ENCODE measurements at regions not wholly inside any gene's neighbourhood (a gene's known extent, or its start where the extent isn't known, plus 50 kb on each side); places are given as distances from the start of the nearest gene placed in this dataset.

DNA sequence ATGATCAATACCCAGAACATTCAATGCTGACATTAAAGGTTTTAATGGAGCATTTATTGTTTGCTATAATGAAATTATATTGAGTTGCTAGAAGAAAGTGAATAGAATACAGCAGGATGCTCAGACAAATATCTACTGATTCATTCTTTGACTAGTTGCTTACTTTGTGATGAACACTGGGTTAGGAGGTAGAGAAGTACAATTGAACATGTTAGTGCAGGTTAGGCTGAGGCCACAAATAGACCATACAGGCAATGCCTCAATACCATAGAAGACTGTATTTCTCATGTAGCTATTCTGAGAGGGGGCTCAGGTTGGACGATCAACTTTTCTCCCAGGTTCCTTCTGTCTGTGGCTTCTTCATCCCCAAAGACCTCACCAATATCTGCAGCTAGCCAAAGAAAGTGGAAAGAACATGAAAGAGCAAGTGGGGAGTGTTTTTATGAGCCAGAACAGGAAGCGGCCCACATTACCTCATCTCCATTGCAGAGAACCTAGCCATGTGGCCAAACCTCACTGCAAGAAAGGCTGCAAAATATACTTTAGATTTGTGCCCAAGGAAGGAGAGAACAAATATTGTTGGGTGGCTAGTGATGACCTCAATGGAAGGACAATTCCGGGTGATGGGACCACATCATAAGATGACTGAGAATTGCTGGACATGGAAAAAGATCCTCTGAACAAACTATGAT lies 180.3 kb upstream of the GATB start:
- DNase-seq (ENCODE audit: low spot score): no peak
- in situ Hi-C loops (cut with HindIII; ENCODE audit: low sequenced_read_pairs): no loop called here

DNA sequence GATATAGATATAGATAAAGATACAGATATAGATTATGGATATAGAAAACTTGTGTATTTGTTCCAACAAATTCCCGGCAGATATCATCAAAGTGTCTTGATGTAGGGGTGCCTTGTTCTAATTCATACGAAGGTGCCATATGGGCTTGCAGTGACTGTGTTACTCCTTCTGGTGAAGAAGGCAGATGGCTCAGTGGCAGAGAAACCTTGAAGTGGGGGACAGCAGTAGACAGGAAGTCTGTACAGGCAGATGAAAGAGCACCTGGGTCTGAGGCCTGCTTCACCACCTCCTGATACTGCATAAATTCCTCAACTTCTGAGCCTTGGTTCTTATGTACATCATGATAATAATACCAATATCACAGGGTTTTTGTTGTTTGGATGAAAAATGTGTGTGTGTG lies 179.5 kb upstream of the GATB start:
- in situ Hi-C loops (cut with HindIII; ENCODE audit: low sequenced_read_pairs): no loop called here
- peak; percentile 59 for DNase-seq (ENCODE audit: low spot score)

DNA sequence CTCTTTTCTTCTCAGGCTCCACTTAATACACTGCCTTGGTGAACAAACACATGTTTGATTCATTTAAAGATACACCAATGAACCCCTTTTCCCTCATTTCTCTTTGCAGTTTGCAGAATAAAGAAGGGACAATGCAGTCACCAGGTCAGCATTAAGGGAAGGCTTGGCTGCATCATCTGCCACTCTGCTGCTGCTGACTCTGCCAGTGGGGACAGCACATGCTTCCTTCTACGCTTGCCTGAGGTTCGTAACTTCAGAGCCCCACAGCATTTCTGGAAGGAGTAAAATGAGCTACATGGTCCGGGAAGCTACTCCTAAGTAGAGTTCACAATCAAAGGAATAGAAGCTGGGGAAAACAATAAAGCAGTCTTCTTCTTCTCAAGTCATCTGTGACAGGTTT lies 178.9 kb upstream of the GATB start:
- peak; percentile 72 for DNase-seq (ENCODE audit: low spot score)
- in situ Hi-C loops (cut with HindIII; ENCODE audit: low sequenced_read_pairs): no loop called here

DNA sequence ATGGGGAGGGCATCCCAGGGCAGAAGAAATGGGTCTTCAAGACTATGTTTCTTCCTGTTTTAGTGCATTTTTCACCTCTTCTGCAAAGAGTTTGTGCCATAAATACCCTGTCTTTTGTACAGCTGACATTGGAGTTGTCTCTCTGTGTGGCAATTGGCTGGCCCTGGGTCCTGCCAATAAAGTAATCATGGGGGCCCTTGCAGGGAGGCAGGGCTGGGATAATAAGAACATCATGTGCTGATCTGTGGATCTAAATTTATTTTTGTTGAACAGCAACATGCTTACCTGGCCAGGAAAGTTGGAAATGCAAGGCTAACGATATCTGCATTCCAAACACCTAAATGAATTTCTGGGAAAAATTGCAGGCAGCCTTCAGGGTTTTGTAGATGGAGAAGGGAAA lies 174.6 kb upstream of the GATB start:
- in situ Hi-C loops (cut with HindIII; ENCODE audit: low sequenced_read_pairs): no loop called here
- peak; percentile 72 for DNase-seq (ENCODE audit: low spot score)

DNA sequence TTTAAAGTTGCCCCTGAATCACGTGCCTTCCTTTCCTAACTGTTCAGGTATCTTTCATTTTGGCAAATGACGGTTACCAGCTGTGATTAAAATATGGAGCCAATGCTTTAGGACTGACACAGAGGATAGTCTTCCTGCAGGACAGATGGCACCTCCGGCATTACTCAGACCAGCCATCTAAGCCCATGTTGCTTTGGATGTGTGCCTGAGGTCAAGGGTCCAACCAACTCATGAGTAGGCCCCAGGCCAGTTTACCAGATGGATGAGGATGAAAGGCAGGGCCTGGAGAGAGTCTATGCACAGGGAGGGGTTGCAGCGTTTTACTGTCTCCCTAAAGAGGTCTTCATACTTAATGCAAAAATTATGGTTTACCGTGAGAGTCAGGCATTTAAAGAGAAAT lies 174.0 kb upstream of the GATB start:
- in situ Hi-C loops (cut with HindIII; ENCODE audit: low sequenced_read_pairs): no loop called here
- DNase-seq (ENCODE audit: low spot score): peak; percentile 99

DNA sequence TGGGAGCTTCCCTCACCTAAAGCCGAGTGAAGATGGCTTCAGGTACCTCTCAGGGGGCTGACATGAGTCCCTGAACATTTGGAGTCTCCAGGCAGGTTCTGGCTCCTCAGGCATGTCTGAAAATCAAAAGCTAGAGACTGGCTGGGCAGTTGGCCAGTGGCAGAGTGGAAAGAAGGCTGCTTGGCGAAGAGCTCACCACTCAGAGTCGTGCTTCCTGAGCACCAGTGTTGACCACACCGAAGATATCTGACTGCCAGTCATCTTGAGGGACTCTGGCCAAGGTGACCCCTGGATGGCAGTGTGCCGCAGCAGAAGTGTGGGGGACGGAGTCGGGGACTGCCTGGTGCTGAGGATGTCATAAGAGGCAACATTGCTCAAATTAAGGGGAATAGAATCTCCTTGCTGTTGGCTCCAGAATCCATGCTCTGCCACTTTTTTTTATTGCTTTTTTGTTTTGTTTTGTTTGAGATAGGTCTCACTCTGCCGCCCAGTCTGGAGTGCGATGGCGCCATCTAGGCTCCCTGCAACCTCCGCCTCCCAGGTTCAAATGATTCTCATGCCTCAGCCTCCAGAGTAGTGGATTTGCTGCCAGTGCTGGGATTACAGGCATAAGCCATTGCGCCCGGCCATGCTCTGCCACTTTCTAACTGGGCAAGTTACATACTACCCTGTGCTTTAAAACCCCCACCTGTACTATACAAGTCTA lies 172.5 kb upstream of the GATB start:
- peak; percentile 94 for DNase-seq (ENCODE audit: low spot score)
- in situ Hi-C loops (cut with HindIII; ENCODE audit: low sequenced_read_pairs): no loop called here

DNA sequence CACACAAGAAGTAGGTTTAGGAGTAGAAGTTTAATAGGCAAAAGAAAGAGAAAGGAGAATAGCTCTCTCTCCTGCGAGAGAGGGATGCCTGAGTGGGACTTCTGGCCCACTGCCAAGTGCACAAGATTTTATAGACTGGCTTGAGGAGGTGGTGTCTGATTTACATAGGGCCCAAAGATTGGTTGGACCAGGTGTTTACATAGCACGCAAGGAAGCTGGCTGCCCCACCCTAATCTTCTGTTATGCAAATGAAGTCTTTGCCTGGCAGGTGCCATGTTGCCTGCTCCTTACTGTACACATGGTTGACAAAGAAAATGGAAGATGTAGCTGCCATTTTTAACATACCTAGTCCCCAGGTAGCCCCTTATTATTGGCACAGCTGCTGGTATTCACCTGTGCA lies 170.8 kb upstream of the GATB start:
- in situ Hi-C loops (cut with HindIII; ENCODE audit: low sequenced_read_pairs): no loop called here
- DNase-seq (ENCODE audit: low spot score): no peak

DNA sequence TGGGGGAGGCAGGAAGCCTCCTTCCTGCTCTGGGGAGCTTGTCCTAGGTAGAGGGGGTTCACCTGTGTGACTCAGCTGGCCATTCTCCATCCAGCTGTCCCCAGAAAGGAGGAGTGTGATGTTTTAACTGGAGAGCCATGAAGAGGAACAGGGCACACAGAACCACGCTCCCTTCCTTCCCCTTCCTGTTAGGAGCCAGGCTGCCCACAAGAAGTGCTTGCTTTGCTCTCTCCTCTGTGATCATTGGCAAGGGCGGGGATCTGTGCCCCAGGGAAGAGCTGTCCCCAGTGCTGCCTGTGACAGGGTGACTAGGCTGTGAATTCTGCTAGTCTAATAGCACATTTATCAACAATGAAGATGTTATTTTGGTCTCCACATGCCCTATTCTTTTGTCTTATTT lies 169.6 kb upstream of the GATB start:
- in situ Hi-C loops (cut with HindIII; ENCODE audit: low sequenced_read_pairs): no loop called here
- no peak for DNase-seq (ENCODE audit: low spot score)

DNA sequence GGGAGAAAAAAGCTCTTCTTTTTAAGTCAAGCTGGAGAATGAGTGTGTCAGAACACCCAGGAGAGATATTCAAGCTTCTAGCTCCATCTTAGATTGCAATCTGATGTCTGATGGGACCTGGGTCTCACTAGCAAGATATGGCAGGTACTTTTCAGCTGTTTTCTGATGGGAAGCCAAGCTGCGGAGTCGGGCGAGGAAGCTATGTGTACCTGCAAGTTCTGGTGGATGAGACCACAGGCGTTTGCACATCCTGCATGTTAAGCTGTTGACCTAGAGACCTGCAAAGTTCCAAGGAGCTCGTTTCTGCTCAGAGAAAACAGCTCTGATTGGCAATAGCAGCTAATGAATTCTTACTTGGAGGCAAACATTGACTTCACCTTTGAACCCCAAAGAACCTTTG lies 167.3 kb upstream of the GATB start:
- DNase-seq (ENCODE audit: low spot score): no peak
- in situ Hi-C loops (cut with HindIII; ENCODE audit: low sequenced_read_pairs): no loop called here

DNA sequence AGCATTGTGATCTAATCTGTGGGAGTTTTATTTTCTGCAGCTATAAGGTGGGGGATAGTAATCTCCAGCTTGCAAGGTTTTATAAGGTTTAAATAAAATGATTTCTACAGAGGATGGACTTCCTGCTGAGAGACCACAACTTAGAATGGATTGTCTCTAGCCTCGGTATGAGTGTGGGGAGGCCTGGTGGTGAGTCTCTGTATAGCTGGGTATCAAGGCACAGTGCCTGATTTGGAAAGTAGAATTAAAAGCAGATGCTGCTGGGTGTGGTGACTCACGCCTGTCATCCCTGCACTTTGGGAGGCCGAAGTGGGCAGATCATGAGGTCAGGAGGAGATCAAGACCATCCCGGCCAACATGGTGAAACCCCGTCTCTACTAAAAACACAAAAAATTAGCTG lies 162.0 kb upstream of the GATB start:
- no peak for DNase-seq (ENCODE audit: low spot score)

DNA sequence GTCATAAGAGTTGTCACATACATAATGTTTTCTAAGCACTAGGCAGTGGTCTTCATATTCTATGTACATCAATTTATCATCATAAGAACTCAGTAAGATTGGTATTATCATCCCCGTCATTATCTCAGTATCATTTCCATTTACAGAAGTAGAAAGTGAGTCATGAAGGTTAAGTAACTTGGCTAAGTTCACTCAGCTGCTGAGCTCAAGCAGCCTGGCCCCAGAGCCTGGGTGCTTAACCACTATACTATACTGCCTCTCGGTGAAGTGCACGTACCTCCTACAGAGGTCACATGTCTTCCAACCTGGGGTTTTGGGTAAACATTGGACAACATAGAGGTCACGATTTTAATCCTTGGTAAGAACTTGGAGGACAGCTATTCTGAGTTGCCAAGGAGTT lies 161.5 kb upstream of the GATB start:
- DNase-seq (ENCODE audit: low spot score): no peak
- in situ Hi-C loops (cut with HindIII; ENCODE audit: low sequenced_read_pairs): no loop called here

More for the DNA sequence above, 162.0 kb upstream of the GATB start:
- in situ Hi-C loops (cut with HindIII; ENCODE audit: low sequenced_read_pairs): no loop called here

DNA sequence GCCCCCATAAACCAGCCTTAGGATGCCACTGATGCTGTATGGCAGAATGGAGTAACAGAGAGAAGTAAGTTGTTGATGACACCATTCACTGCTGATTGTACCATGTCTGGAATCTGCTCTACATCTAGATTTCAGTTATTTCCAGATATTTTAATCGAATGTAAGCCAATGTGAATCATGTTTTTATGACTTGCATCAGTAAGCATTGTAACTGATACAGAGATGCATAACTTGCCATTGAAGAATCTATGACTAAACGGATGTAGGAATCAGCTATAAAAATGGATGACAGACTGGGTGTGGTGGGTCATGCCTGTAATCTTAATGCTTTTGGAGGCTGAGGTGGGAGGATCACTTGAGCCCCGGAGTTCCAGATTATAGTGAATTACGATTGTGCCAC lies 161.0 kb upstream of the GATB start:
- in situ Hi-C loops (cut with HindIII; ENCODE audit: low sequenced_read_pairs): no loop called here
- no peak for DNase-seq (ENCODE audit: low spot score)

DNA sequence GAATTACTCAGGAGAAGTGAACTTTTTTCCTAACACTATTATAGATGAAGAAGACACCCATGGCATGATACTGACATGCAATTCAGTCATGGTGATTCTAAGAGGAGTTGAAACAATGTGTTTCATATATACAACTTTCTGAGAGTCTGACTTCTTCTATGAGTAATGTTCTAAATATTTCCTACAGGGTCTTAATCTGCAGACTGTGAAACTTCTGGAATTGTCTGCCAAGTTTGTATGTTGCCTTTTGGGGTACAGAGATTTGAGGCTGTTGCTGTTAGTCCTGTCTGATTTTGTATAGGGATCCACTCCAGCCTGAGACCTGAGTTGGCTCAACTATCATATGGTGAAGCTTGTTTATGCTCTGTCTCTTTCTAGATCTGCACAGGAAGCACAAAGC lies 160.6 kb upstream of the GATB start:
- in situ Hi-C loops (cut with HindIII; ENCODE audit: low sequenced_read_pairs): no loop called here
- no peak for DNase-seq (ENCODE audit: low spot score)

DNA sequence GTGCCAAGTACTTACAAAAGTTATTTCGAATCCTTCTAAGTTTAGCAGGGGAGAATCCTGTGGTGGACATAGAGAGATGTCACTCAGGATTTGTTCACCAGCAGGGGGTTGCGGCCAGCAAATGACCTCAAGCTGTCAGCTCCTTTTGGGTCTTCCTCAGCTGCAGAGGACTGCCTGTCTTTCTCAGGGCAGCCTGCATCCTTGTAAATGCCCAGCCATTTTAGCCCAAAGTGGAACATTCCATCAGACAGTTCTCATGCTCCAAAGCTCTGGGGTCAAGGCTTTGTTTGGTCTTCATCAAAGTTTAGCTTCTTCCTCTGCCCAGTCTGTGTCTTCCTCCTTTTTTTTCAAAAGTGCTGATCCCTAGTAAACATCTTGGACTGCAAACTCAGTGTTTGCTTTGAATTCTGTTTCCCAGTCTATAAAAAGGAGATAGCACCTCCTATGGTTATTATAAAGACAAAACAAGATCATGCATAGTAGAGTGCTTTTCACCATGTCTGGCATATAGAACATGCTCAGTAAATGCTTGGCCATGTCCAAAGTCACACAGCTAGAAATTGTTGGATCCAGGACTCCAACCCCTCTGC lies 156.4 kb upstream of the GATB start:
- DNase-seq (ENCODE audit: low spot score): no peak

DNA sequence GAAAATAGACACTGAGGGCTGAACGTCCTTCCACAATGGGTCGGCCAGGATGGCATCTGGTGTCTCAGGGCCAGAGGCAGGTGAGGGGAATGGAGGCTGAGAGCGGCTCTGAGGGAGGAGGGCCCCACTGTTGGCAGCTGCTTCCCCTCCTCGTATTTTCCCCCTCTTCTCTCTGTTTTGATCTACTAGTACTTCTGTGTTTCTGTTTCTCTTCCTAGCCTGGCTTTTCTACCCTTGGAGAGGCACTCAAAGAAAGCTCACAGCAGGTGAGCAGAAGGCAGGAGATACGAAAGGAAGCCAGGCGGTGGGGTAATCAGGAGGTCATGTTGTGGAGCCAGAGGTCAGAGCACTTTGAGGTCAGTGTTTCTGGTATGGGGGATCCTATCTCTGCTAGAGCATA lies 151.8 kb upstream of the GATB start:
- in situ Hi-C loops (cut with HindIII; ENCODE audit: low sequenced_read_pairs): no loop called here
- no peak for DNase-seq (ENCODE audit: low spot score)

More for the DNA sequence above, 156.4 kb upstream of the GATB start:
- in situ Hi-C loops (cut with HindIII; ENCODE audit: low sequenced_read_pairs): no loop called here

DNA sequence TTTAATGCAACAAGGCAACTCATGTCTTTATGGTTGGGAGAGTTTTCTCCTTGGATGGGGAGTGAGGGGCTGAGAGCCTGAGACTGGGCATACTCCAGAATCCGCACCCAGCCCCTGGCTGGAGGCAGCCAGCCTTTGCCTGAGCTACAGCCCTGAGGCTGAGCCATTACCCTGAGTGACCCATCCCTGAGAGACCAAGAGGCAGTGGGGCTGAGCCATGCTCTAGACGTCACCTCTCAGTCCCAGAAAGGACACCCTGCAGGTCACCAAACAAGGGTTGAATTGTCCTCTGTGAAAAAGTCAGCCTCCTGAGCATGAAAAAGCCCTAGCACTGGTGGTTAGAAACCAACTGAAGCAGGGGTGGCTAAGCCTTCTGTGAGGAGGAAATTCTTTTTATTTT lies 151.2 kb upstream of the GATB start:
- in situ Hi-C loops (cut with HindIII; ENCODE audit: low sequenced_read_pairs): no loop called here

DNA sequence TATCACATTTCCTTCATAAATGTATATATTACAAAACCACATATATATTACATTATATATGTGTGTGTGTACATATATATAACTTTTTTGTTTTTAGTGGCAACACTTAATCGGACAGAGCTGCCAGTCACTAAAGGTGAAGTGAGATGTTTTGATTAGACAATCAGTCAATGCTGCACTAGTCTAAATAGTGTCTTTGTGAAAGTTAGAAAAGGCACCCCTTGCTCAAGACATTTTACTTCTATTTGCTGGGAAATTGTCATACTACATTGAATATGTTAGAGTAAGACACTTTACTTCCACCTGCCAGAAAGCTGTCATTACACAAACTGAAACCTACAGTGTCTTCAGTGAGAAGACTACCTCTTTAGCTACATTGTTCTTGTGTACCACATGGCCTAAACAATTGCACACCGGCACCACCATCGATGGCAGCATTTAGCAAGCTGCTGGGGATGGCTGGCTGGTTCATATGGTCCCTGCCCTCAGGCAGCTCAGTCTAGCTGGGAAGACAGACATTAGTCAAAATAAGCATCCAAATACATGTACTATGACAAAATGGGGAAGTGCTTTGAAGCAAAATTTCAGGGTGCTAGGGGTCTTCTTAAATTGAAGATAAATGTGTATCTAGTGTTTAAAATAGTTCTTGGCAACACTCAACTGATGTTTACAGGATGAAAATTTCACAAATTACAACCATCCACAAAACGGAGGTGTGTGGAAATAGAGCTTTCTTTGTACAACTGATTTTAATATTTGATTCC lies 148.1 kb upstream of the GATB start:
- in situ Hi-C loops (cut with HindIII; ENCODE audit: low sequenced_read_pairs): no loop called here
- DNase-seq (ENCODE audit: low spot score): no peak

More for the DNA sequence above, 151.2 kb upstream of the GATB start:
- DNase-seq (ENCODE audit: low spot score): no peak

DNA sequence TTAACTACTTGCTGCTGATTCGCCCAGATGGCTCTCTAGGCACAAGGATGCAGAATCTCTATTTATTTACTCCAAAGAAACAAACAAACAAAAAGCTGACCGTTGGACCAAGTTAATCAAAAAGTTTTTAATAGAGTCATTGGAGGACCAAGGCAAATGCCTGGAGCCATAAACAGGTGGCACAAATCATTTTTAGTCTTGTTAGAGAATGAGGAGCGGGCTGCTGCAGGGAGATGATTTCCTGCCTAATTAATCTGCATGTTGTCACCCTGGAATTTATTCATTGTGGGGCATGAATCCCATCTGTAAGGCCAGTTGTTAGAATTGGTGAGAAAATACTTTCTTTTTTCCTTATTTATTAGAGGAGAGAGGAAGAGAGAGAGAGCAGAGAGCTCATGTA lies 147.4 kb upstream of the GATB start:
- in situ Hi-C loops (cut with HindIII; ENCODE audit: low sequenced_read_pairs): no loop called here
- DNase-seq (ENCODE audit: low spot score): no peak

DNA sequence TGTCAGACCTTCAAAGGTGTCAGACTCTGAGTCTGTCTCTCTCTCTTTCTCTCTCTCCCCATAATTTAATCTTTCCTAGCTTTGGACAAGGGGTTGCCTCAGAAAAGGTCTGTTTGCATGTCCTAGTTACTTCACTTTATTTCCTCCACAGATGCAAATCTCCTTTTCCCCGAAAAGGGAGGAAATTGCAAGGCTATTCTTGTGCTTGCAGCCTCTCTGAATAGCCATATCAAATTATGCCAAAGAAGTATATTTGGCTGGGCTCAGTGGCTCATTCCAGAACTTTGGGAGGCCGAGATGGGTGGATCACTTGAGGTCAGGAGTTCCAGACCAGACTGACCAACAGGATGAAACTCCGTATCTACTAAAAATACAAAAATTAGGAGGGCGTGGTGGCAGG lies 145.6 kb upstream of the GATB start:
- in situ Hi-C loops (cut with HindIII; ENCODE audit: low sequenced_read_pairs): no loop called here
- no peak for DNase-seq (ENCODE audit: low spot score)

DNA sequence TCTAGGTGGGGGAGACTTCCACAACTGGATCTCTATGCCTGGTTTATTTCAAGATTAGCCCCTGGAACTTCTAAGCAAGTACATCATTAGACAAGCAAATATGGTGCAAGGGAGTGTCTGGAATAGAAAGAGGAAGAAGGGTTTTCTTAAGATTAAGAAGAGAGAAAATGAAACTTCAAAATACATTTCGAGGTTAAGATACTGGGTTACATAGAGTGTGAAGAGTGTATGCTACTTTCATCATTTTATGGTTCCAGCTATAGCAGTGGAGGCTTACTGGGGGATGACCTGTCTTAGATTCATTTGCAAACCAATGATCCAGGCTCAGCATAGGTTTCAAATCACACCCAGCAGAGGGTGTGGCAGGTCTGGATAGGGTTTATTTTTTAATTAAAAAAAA lies 144.4 kb upstream of the GATB start:
- no peak for DNase-seq (ENCODE audit: low spot score)
- in situ Hi-C loops (cut with HindIII; ENCODE audit: low sequenced_read_pairs): no loop called here
